ENCODE measurements at regions not wholly inside any gene's neighbourhood (a gene's known extent, or its start where the extent isn't known, plus 50 kb on each side); places are given as distances from the start of the nearest gene placed in this dataset.

DNA sequence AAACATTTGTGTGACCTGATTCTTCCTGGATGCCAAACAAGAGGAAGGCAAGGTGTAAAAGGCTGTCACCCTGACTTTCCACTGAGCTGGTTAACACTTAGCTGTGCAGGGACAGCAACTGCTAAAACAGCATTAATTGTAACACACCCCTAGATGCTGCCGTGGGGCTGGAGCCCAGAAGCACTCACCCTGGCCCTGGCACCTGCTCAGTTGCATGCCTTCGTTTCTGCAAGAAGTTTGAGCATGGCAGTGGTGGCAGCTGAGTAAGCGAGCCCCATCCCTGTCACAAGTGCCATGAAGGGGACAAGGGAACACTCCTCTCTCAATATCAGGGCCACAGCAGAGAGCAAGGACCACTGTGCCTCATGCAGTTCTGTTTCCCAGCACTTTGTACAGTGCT, 330.2 kb downstream of the TMEM114 start:
- DNase-seq, result no peak

DNA sequence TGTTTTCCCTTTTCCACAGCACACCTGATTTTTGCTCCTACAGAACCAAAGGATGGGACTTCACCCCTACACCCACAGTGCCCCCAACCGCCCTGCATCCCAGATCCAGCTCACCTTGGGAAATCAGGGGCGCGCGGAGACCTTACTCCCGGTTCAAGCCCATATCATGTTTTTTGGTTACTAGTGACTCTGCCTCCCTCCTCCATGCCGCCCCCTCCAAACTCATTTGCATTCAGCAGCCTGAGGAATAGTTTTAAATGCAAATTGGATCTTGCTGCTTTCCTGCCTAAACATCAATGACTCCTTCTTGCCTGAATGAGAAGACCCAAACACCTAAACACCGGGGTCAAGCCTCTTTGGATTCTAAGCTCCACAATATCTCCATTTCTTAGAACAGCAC, 331.8 kb downstream of the TMEM114 start:
- no peak for DNase-seq

DNA sequence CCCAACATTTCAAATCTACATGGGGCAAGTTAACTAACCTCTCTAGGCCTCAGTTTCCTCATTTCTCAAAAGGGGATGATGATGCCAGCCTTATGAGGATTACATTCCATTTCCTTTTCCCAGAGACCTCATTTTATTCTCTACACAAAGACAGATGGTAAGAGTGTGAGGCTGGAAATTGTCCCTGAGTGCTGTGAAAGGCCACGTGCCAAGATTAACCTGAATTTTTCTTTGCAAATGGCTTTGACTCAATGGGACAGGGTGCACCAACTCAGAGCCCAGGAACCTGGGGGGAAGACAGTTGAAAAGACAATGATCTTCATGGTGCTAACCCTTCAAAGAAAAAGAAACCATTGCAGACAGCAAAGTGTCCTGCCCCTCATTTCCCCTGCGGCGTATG, 332.8 kb downstream of the TMEM114 start:
- DNase-seq, result no peak

DNA sequence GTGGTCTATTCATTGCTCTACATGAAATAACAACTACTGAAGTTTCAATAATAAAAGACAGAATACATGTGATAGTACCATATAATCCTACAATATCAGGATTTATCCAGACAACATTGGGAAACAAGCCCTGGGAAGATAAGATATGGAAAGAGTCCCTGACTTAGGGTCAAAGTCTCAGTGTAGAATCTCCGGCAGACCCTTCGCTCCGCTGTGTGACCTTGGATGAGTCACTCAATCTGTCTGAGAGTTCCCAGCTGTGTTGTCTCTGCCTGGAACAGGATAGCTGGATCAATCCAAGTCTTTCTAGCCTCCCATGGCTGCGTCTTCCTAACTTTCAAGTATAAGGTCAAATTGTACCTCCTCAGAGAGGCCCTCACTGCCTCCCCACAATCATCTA, 335.9 kb downstream of the TMEM114 start:
- no peak for DNase-seq

DNA sequence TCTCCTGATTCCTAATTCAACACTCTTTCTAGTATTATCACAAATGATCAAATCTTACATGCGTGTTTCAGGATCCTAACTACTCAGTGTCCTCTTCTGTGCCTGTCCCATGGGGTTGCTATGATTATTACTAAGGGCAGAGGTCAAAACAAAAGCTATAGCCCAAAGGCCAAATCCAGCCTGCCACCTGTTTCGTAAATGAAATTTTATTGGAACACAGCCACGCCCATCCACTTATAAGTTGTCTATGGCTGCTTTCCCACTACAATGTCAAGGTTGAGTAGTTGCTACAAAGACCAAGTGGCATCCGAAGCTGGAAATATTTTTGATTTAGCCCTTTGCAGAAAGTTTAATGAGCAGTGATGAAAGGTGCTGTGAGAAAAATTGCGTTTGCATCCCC, 336.6 kb downstream of the TMEM114 start:
- no peak for DNase-seq

DNA sequence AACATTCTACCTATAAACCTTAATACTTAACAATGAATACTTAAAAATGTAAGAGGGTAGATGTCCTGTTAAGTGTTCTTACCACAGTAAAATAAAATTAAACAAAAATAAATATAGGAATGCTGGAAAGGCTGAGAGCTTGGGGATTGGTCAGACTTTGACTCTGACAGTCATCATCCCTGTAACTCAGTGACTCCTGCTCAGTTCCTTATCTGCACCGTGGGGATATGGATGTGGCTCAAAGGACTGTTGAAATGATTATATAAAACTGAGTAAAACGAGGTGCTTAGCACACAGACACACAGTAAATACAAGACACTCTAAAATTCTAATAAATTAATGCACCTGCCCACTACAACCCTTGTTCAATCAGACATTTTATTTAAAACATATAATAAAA, 338.6 kb downstream of the TMEM114 start:
- no peak for DNase-seq

DNA sequence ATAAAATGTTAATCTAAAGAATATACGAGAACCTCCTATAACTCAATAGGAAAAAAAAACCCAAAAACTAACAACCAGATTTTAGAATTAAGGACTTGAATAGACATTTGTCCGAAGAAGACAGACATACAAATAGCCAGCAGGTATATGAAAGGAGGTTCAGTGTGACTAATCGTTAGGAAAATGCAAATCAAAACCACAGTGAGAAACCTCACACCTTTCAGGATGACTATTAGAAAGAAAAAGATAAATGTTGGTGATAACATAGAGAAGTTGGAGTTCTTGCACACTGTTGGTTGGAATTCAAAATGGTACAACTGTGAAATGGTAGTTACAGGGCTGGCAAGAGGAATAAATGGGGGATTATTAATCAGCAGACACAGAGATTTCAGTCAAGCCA, 339.0 kb downstream of the TMEM114 start:
- no peak for DNase-seq

DNA sequence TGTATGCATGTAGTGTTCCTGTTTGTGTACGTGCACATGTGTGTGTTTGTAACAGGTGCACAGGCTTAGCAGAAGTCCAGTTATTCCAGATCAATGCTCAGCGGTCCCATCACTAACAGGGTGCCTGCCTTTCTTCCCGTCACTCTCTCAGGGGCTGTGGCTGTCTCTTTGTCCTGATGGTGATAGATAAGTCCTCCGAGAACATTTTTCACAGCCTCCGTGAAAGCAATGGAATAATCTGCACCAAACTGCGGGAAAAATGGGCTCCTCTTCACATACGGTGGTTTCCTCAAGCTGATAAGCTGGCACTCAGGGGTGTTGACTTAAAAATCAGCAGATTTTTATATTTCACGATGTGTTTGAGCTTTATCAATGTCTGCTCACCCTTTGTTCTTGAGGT, 342.3 kb downstream of the TMEM114 start:
- no peak for DNase-seq

DNA sequence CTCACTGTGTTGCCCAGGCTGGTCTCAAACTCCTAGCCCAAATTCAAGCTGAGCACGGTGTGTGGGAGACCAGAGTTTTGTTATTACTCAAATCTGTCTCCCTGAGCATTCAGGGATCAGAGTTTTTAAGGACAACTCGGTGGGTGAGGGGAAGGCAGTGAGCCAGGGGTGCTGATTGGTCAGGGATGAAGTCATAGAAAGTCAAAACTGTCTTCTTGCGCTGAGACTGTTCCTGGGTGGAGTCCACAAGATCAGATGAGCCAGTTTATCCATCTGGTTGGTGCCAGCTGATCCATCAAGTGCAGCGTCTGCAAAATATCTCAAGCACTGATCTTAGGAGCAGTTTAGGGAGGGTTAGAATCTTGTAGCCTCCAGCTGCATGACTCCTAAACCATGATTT, 346.3 kb downstream of the TMEM114 start:
- no peak for DNase-seq

DNA sequence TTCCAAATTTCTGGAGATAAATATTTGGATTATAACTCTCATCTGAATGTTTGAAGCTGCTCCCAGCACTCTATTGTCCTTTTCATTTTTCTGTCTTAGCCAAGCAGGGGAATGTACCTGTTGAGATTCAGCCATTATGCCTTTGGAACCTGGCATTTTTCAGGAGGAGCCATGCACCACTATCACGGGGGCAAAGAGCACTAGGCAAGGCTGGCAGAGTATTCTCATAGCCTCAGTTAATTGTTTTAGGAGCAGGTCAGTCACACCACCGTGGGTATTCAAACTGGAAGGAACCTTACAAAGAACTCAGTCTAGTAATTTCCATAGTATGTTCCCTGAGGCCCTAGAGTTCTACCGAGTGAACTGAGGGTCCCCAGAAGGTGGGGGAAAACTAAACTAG, 348.9 kb downstream of the TMEM114 start:
- DNase-seq, result no peak

DNA sequence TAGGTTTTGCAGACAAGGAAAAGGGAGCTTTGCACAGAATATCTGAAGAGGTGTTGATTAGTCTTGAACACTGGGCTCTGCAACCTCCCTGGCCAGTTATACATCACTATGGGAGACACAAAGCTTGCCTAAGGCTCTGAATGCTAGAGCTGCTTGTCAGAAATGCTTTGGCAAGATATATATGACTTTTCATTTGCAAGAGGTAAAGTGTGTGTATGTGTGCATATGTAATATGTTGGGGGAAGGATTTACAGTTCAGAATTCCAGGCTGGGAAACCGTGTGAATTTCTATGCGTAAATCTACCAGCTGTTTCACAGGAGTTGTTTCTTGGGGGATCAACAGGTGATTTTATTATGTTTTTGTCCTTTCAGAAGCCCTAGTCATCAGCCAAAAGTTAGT, 350.9 kb downstream of the TMEM114 start:
- DNase-seq, result no peak

DNA sequence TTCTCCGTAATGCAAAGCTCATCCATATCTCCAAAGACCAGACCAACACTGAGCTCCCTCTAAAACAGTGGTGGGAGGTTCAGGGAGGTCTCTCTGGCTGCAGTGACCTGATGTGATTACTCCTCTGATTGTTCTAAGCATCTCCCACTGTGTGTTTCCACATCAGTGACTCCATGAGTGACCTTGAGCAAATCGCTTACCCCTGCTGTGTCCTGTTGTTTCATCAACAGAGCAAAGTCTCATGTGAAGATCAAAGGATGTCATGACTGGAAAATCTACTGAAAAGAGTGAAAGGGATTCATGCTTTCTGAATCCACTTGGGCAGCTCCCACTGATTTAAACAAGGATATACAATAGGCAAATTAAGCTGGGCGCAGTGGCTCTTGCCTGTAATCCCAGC, 352.9 kb downstream of the TMEM114 start:
- no peak for DNase-seq

DNA sequence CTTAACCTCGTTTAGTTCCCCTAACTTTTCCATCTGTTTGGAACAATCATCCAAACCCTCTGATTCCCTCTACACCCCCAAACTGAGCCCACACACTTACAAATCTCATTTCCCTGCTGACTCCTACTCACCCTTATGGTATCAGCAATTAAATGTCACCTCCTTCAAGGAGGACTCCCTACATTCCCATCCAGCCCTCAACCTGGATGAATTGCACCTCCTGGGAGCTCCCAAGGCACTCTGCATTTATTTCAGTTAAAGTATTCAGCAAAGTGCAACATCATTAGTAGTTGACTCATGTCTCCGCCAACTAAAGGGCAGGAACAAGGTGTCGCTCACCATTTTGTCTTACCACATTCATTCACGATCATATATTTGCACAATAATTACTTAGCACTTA, 353.5 kb downstream of the TMEM114 start:
- DNase-seq, result no peak

DNA sequence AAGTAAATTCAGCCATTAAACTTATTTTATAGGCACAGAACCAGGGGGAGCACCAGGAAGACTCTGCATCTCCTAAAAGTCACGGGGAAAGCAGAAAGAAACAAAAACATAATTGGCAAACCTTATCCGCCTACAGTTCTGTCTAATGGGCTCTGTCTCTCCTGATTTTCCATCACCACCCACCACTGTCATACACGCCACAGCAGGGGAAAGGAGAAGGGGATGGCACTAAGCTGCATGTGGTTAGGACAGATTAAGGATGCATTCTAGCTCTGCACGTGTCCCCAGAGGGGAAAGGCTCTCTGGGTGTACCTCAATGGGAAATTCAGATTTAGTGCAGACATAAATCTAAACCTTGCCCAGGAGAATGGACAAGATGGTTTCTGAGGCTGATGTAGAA, 359.8 kb downstream of the TMEM114 start:
- no peak for DNase-seq

DNA sequence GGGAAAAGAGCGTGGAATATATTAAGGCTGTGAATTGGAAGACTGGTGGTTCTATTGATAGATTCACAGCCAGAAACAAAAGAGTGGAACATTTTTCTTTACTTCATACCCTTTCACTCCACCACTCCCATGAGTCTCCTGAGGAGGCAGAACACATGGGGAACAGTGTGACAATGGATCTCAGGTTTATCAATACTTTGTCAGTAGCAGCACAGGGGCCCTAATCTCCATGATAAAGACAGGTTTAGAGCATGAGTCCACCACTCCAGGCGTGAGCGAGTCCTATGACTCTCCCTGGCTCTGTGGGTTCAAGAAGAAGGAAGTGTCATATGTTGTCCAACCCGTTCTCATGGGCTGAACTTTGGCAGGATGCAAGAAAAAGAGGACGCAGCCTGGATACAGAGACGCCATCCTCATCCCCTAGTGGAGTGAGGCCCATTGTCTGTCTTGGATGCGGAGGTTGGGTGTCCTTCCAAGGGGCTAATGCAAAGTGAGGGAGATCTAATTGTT, 361.2 kb downstream of the TMEM114 start:
- DNase-seq, result no peak

DNA sequence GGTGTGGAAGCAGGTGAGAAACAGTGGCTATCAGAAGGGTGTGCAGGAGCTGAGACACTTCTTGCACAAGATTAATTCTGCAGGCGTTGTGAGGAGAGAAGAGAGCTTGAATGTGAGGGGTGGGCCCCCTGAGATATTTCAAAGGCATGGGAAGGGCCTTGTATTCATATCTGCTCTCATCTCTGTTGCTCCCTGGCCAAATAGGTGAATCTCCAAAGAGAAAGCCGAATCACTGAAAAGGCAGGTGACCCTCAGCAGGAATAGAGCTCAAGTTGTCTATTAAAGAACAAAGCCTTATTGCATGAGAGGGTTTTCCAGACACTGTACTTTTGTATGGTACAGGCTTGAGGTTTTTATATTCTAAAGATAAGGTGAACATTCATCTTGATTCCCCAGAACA, 373.1 kb downstream of the TMEM114 start:
- no peak for DNase-seq

DNA sequence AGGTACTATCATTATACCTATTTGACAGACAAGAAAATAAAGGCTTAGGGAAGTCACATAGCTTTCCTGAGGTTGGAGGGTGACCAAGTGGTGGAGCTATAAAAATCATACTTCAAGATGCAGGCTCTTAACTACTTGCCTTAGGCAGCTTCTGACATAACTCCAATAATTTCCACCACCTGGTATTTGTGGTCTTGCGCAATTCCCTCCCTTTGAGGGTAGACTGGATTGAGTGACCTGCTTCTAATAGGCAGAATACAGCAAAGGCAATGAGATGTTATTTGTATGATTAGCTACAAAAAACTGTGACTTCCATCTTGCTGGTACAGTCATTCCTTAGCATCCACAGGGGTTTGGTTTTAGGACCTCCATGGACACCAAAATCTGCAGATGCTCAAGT, 385.5 kb downstream of the TMEM114 start:
- no peak for DNase-seq

DNA sequence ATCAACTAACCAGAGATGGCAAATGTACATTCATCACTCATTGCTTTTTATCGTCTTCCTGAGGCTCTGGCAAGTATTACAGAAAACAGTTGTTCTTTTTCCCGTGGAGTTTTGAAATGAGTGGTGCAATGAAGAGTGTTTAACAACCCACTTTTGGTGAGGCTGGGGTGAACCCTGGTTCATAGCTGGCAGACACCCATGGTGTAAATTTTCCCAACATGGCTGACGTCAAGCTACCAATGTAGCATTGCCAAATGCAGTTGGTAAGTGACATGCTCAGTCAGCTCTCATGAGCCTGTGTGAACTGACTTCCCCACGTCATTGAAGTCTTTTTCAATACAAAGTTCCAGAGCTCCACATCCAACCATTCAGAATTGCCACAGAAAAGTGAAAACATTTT, 386.2 kb downstream of the TMEM114 start:
- DNase-seq, result no peak

DNA sequence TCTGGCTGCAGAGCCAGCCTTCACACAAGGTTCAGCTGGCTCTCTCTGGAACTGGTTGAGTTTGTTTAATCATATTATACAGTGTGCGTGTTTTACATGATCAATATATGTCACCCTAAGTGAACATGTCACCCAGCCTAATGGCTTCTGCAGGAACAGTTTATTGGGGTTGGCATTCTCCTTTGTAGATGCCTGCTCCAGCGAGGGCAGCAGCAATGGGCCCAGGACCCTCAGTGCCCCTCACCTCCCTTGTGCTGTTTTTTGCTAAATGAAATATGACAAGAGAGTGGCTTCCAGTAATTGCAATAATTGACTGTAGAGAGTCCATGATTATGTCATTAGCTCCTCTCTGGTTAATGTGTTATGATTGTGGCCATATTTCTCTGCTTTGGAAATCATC, 387.2 kb downstream of the TMEM114 start:
- DNase-seq, result no peak

DNA sequence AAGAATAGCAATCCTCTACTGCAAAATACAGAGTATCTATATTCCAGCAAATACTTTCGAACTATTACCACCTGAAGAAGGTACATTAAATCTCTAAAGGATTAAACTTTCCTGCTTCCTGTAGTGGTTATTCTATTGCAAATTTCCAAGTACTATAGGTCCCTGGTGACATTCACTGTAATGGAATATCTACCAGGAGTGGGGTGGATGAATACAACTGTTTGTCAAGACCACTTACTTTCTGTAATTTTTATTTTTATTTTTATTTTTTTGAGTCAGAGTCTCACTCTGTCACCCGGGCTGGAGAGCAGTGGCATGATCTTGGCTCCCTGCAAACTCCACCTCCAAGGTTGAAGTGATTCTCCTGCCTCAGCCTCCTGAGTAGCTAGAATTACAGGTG, 389.5 kb downstream of the TMEM114 start:
- no peak for DNase-seq

DNA sequence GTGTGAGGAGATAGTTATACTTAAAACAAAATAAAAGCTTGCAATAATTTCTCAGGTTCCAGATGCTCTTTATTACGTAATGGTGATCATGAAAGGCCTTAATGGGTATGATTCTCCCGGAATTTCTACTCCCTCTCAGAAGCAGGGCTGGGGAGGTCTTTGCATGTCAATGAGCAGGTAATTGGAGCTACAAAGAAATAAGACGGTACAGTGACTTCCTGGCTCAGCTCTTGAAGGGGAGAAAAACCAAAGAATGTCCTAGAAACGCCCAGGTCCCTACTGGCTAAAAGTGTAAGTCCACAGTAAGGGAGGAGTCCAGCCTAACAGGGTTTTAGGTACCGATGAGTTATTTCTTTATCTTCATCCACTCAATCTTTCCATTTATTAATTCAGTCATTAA, 390.9 kb downstream of the TMEM114 start:
- no peak for DNase-seq

DNA sequence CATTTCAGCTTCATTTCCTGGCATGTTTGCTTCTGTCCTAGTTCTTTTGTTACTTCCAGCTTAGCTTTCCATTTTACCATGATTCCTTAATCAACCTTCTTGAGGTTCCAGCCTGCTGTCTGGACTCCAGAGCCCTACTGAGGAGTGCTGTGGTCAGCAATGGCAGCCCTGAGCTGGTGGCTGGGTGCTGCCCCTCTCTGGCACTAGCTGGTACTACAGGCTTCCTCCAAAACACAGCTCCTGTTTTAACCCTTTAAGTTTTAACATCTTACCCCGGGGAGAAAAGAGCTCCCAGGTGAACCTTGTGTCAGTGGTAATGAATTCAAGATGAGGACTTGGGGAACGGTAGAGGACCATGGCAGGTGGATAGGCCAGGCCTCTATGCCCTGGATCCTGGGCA, 395.5 kb downstream of the TMEM114 start:
- peak; percentile 41 for DNase-seq

DNA sequence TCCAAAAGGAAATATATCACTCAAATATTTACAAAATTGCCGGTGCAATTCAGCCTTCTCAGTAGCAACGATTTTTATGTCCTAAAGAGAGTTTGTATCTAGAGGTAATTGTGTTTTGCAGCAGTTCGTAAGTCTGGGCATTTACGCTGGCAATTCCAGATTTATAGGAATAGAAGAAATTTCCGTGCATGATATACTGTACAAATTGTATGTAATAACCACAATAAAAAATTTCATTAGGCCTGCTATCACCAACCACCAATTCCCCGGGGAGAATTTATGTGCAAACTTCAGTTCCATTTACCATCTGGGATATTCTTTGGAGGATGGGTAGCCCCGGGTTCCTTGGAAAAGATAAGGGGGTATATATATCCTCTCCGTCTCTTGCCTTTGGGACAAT, 401.5 kb downstream of the TMEM114 start:
- no peak for DNase-seq

DNA sequence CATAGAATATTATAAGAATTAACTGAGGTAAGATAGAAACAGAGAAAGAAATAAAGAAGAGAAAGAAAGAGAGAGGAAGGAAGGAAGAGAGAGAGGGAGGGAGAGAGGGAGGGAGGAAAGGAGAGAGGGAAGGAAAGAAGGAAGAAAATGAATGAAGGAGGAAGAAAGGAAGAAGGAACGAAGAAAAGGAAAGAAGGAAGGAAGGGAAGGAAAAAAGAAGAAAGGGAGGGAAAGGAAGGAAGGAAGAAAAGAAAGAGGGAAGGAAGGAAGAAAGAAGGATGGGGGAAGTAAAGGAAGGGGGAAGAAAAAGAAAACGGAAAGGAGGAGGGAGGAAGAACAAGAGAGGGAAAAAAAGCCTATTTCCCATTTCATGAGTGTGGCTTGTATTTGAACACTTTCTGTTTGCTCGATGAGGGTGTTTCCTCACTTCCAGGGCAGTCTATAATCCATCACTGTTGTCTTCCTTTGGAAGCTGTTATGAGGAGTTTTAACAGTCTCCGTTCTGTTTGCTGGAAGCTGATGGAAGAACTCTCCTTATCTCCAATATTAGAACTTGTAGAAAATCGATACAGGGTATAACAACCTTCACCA, 402.4 kb downstream of the TMEM114 start:
- no peak for DNase-seq

DNA sequence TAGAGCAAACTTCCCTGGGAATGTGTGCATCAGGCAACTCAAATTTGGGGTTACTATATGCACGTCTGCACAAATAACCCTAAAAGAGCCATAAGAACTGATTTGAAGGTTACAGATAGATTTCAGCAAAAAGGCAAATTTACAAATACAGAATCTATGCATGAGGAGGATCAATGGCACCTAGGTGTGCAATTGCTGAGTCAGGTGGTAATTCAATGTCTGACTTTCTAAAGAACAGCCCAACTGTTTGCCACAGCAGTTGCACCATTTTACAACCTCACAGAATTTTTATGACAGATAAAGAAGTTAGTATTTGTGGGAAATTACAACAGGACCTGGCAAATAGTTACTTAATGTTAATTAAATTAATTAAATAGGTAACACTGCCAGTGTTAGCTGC, 405.5 kb downstream of the TMEM114 start:
- no peak for DNase-seq
